ENCODE measurements at regions not wholly inside any gene's neighbourhood (a gene's known extent, or its start where the extent isn't known, plus 50 kb on each side); places are given as distances from the start of the nearest gene placed in this dataset.

GRCh38 chr4:187086151-187086550 is 362.5 kb upstream of the FAT1 start:
- Histone ChIP-seq H3K79me1 (ENCODE audit: insufficient read depth, low read depth, low read length, poor library complexity, severe bottlenecking) (no peaks in the 10 kb centered on the region), H3K27ac (ENCODE audit: insufficient read length, low read depth, low read length) (no peak overlapping the region), H3K4ac (ENCODE audit: low read depth, low read length) (no peak overlapping the region), H3K79me2 (ENCODE audit: insufficient read depth, low read length) (no peaks in the 10 kb centered on the region), H4K91ac (ENCODE audit: insufficient read length, low read depth, low read length) (no peak overlapping the region), H3T11ph (ENCODE audit: low read length) (no peak overlapping the region), H3K27me3 (ENCODE audit: insufficient read depth, low read length) (no peaks in the 10 kb centered on the region), H3K56ac (ENCODE audit: insufficient read length, low read depth, low read length) (no peak overlapping the region), H3K23me2 (ENCODE audit: insufficient read length, low read depth, low read length, poor library complexity, severe bottlenecking) (no peaks in the 10 kb centered on the region), H3K9ac (ENCODE audit: extremely low read depth, insufficient read length, low read length) (no peak overlapping the region), H2BK5ac (ENCODE audit: insufficient read length, low read length) (no peak overlapping the region), H2AK5ac (ENCODE audit: insufficient read length, low read length) (no peak overlapping the region), H2AFZ (ENCODE audit: low read length) (no peak overlapping the region), H4K8ac (replicated peaks; ENCODE audit: insufficient read length, low read depth, low read length) (no peak overlapping the region), H3K4me2 (ENCODE audit: insufficient read depth, insufficient read length, low read length) (no peak overlapping the region), H4K5ac (ENCODE audit: insufficient read length, low read depth, low read length) (no peak overlapping the region), H2BK12ac (ENCODE audit: insufficient read length, low read depth, low read length) (no peak overlapping the region), H3K23ac (ENCODE audit: insufficient read length, low read depth, low read length) (no peak overlapping the region), H3K14ac (ENCODE audit: insufficient read depth, low read length) (no peak overlapping the region), H3K9me3 (ENCODE audit: control insufficient read depth, low read depth, low read length) (no peaks in the 10 kb centered on the region), H3K4me1 (ENCODE audit: insufficient read depth, low read length) (no peaks in the 10 kb centered on the region), H3K18ac (ENCODE audit: insufficient read length, low read depth, low read length) (no peak overlapping the region), H2BK15ac (ENCODE audit: low read depth, low read length) (no peak overlapping the region), H4K20me1 (ENCODE audit: control insufficient read depth, insufficient read depth, insufficient read length) (no peaks in the 10 kb centered on the region), H2BK20ac (ENCODE audit: low read depth, low read length, poor library complexity, severe bottlenecking) (no peak overlapping the region), H2BK120ac (ENCODE audit: low read depth, low read length, poor library complexity, severe bottlenecking) (no peak overlapping the region)
- Mint-ChIP-seq H3K36me3 (ENCODE audit: insufficient read depth in 1 of 3, low read depth in 3 of 3) (no peaks in the 10 kb centered on the region), H3K4me1 (peaks cover 9% of the 10 kb centered on the region in 2 experiments), H3K27me3 (ENCODE audit: low read depth) (no peaks in the 10 kb centered on the region; the same call in 1 of the 2 replicates), H3K4me3 (no peak overlapping the region), H3K9me3 (no peaks in the 10 kb centered on the region), H3K27ac (no peak overlapping the region)
- DNase-seq, result no peak
- no CpG with 5 or more reads among the region's 5 CpGs for WGBS (ENCODE audit: extremely low coverage, insufficient read length, low lambda C conversion rate)
- no peak for TF ChIP-seq CTCF (conservative IDR thresholded peaks at IDR 0.05)
